OCI-LY3 (cell line): ENCODE measurements at regions not wholly inside any gene's neighbourhood (a gene's known extent, or its start where the extent isn't known, plus 50 kb on each side); places are given as distances from the start of the nearest gene placed in this dataset.
"Not testable (repeated sequence)": the region's sequence is repeated elsewhere in the genome, so short reads cannot be mapped to it uniquely, and the experiment has no call there.

Source experiments
- CTCF ChIP-seq: fragments of 200-600, 300-600 bp; sonication (generic); IDR thresholded peaks from 2 replicates; pipeline ENCODE4 v1.5.1; 2014; ENCODE audit warnings: antibody characterized with exemption, low read length, low read depth
- EZH2phosphoT487 ChIP-seq: fragments of 200-600 bp; shearing (Covaris generic); IDR thresholded peaks from 2 replicates; pipeline ENCODE4 v1.6.1; 2018; ENCODE audit warnings: antibody characterized with exemption, mixed run types, low read depth

DNA sequence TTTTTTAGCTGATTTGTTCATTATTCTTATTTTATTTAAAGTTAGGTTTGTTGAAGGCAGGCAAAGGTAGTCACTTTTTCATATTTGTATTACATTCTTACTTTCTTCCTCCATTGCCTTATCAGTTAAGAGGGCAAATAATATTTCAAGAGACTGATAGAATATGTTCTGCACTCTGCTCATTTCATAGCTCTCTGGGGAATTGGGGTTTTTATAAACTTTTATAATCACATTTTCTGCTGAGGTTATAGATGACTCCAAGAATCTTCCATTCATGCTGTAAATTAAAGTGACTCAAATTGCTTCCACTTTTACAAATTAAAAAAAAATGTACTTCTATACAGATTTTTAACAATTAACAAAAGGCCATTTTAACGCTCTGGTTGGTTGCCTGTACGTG, 142.9 kb upstream of the PLGLB2 start:
- not testable (repeated sequence) for TF ChIP-seq CTCF, EZH2phosphoT487
